Adrenal gland (tissue), 9 donors: ENCODE measurements at regions not wholly inside any gene's neighbourhood (a gene's known extent, or its start where the extent isn't known, plus 50 kb on each side); places are given as distances from the start of the nearest gene placed in this dataset.

ENCODE experiments used
- DNase-seq, 7 donors: peaks; one replicate each; pipeline ENCODE4 v3.0.0-alpha.2; 2019 to 2020
- H3K27ac ChIP-seq, 5 donors: fragments of 200-600 bp; sonication (generic) in 4 of 5; 1 replicate in 3 of 5; 2 replicates in 2 of 5; pipeline versions ENCODE4 v1.5.1 to v1.8.0; 2016 to 2020; ENCODE audit warnings: mild to moderate bottlenecking in 1 of 5
- H3K27me3 ChIP-seq: fragments of 200-600 bp; 2 replicates; pipeline ENCODE4 v1.8.0; 2021
- H3K36me3 ChIP-seq, 2 donors: fragments of 200-600 bp; replicated peaks in 1 of 2; 1 replicate in 1 of 2; 2 replicates in 1 of 2; pipeline versions ENCODE4 v1.5.1 to v1.8.0; 2018 to 2022
- H3K4me1 ChIP-seq, 2 donors: fragments of 200-600 bp; replicated peaks in 1 of 2; 1 replicate in 1 of 2; 2 replicates in 1 of 2; pipeline versions ENCODE4 v1.5.1 to v1.8.0; 2018 to 2021
- H3K4me3 ChIP-seq, 4 donors: fragments of 200-600 bp; sonication (generic) in 3 of 4; one replicate each; pipeline ENCODE4 v1.5.1; 2016 to 2018
- H3K9me3 ChIP-seq, 3 donors: fragments of 200-600 bp; sonication (generic) in 1 of 3; replicated peaks in 1 of 3; 1 replicate in 2 of 3; 2 replicates in 1 of 3; pipeline versions ENCODE4 v1.5.1 to v1.8.0; 2016 to 2021
- CTCF ChIP-seq, 6 experiments: fragments of 450-650 bp in 4 of 6; fragments of 200-600 bp in 2 of 6; sonication (generic) in 1 of 6; IDR thresholded peaks; 1 replicate in 5 of 6; 2 replicates in 1 of 6; pipeline versions ENCODE4 v1.5.1 to v1.8.0; 2016 to 2021; ENCODE audit warnings: antibody characterized with exemption in 6 of 6, mild to moderate bottlenecking in 2 of 6, moderate library complexity in 1 of 6
- POLR2A ChIP-seq, 2 donors: fragments of 450-650 bp; IDR thresholded peaks; one replicate each; pipeline ENCODE4 v1.6.1; 2017; ENCODE audit warnings: antibody characterized with exemption in 2 of 2, mild to moderate bottlenecking in 2 of 2, moderate library complexity in 1 of 2
- WGBS, 4 donors: extraction: QIAGEN DNeasy Blood & Tissue Kit in 2 of 4; methylation state at CpG; one replicate each; pipeline versions ENCODE4 v1.1.5 to v1.1.7; 2013 to 2017; 5-methylcytosine and 5-hydroxymethylcytosine counted together
- intact Hi-C, 2 donors: fragments of 100-400 bp; cut with DNase I; formaldehyde crosslinking; loops; one replicate each; pipeline versions ENCODE4 v1.14.1 to v1.15.0; 2022 to 2023
- small RNA-seq, 2 donors: library from RNA; depleted of rRNA; stranded (forward); fragments of <200 nt; gene quantifications; one replicate each; pipeline ENCODE3, GENCODE V24; 2016
- donor health status: healthy with polysubstance abuse.
- donor health status: Bipolar disorder and iron deficiency.
- donor health status: DM: yes; HTN: yes; CAD: no.
- donor health status: DM: no; HTN: no; CAD: no.
- donor health status: DM: no; HTN: no; CAD: no.

- TF ChIP-seq POLR2A (IDR thresholded peaks at IDR 0.05) = no peak
- TF ChIP-seq CTCF (IDR thresholded peaks at IDR 0.05) = no peak
- no peak for DNase-seq
- Histone ChIP-seq H3K27me3 (no peaks in the 10 kb centered on the region), H3K27ac (no peak overlapping the region), H3K4me1 (no peaks in the 10 kb centered on the region), H3K36me3 (no peaks in the 10 kb centered on the region), H3K4me3 (no peak overlapping the region), H3K9me3 (no peaks in the 10 kb centered on the region)
- intact Hi-C loops = no loop called here
- 64 to 79% (median 71%) methylated on average over 6 of the region's 6 CpGs for WGBS, 4 donors
These were observed 62.1 kb upstream of the RGS17 start for GRCh38 chr6:153192943-153193885.

- no peak for DNase-seq
- Histone ChIP-seq H3K4me1 (no peaks in the 10 kb centered on the region), H3K36me3 (no peaks in the 10 kb centered on the region), H3K27me3 (no peaks in the 10 kb centered on the region), H3K4me3 (no peak overlapping the region), H3K27ac (no peak overlapping the region), H3K9me3 (no peaks in the 10 kb centered on the region)
- TF ChIP-seq CTCF (IDR thresholded peaks at IDR 0.05) (no peak), POLR2A (IDR thresholded peaks at IDR 0.05) (no peak)
- intact Hi-C loops = no loop called here
- 77 to 84% (median 81%) methylated on average over 3 of the region's 3 CpGs for WGBS, 4 donors
These were observed 52.8 kb upstream of the RGS17 start for GRCh38 chr6:153183925-153184324.

Small RNAs in the stretch of these regions (small RNA-seq; reads per million reads assigned to genes)
- gene AL603908.1 = 0 reads per million in 2 donors
- 0 reads per million in 2 donors for gene MTND3P20
- 0 reads per million in 2 donors for gene MTND4LP20
- gene RNA5SP225 = 0.17 to 0.47 reads per million in 2 donors
- gene RNU6-896P = 0 reads per million in 2 donors
